Hepatic stellate cell (primary cell): ENCODE measurements at regions not wholly inside any gene's neighbourhood (a gene's known extent, or its start where the extent isn't known, plus 50 kb on each side); places are given as distances from the start of the nearest gene placed in this dataset.

ENCODE experiments used
- DNase-seq: peaks from one replicate; pipeline ENCODE4 v3.0.0; 2011; ENCODE audit warnings: low spot score

GRCh38 chr18:73962256-73962655 is 185.4 kb downstream of the FBXO15 start:
- no peak for DNase-seq

GRCh38 chr18:73961804-73962203 is 185.8 kb downstream of the FBXO15 start:
- DNase-seq: no peak

GRCh38 chr18:73959352-73959751 is 188.3 kb downstream of the FBXO15 start:
- DNase-seq: no peak

GRCh38 chr18:73954268-73954667 is 193.4 kb downstream of the FBXO15 start:
- DNase-seq: no peak

- no peak for DNase-seq
These were observed 195.2 kb downstream of the FBXO15 start for GRCh38 chr18:73952296-73952946.

- no peak for DNase-seq
These were observed 197.4 kb downstream of the FBXO15 start for GRCh38 chr18:73950116-73950700.

- no peak for DNase-seq
These were observed 199.1 kb downstream of the FBXO15 start for GRCh38 chr18:73948497-73948896.

GRCh38 chr18:73948084-73948483 is 199.6 kb downstream of the FBXO15 start:
- DNase-seq: no peak

GRCh38 chr18:73947180-73947921 is 200.3 kb downstream of the FBXO15 start:
- no peak for DNase-seq

- DNase-seq: no peak
These were observed 202.4 kb downstream of the FBXO15 start for GRCh38 chr18:73945130-73945792.

- no peak for DNase-seq
These were observed 202.9 kb downstream of the FBXO15 start for GRCh38 chr18:73944715-73945114.

- no peak for DNase-seq
These were observed 203.9 kb downstream of the FBXO15 start for GRCh38 chr18:73943763-73944162.

GRCh38 chr18:73942956-73943355 is 204.7 kb downstream of the FBXO15 start:
- no peak for DNase-seq

GRCh38 chr18:73942081-73942625 is 205.5 kb downstream of the FBXO15 start:
- no peak for DNase-seq

- no peak for DNase-seq
These were observed 206.9 kb downstream of the FBXO15 start for GRCh38 chr18:73940721-73941120.

GRCh38 chr18:73939391-73939790 is 208.2 kb downstream of the FBXO15 start:
- no peak for DNase-seq

GRCh38 chr18:73933685-73934084 is 213.9 kb downstream of the FBXO15 start:
- DNase-seq: no peak

GRCh38 chr18:73932976-73933375 is 214.7 kb downstream of the FBXO15 start:
- no peak for DNase-seq

GRCh38 chr18:73927496-73927895 is 220.1 kb downstream of the FBXO15 start:
- no peak for DNase-seq

GRCh38 chr18:73924836-73925235 is 222.8 kb downstream of the FBXO15 start:
- DNase-seq: no peak

- DNase-seq: no peak
These were observed 223.3 kb downstream of the FBXO15 start for GRCh38 chr18:73924307-73924706.

- no peak for DNase-seq
These were observed 223.8 kb downstream of the FBXO15 start for GRCh38 chr18:73923866-73924265.

- DNase-seq: no peak
These were observed 227.6 kb downstream of the FBXO15 start for GRCh38 chr18:73920033-73920432.
